ENCODE measurements at regions not wholly inside any gene's neighbourhood (a gene's known extent, or its start where the extent isn't known, plus 50 kb on each side); places are given as distances from the start of the nearest gene placed in this dataset.

GRCh38 chr10:32121648-32122047, 65.4 kb upstream of the KIF5B start:
- TF ChIP-seq CTCF (IDR thresholded peaks at IDR 0.05; ENCODE audit: low read depth, low read length) (no peak), POLR2A (IDR thresholded peaks at IDR 0.05; ENCODE audit: extremely low read depth, insufficient read length) (no peak), MYC (IDR thresholded peaks at IDR 0.05; ENCODE audit: low read depth, low read length) (no peak), MAX (IDR thresholded peaks at IDR 0.05; ENCODE audit: low read depth, low read length) (no peak)

Data from NB4 (cell line).